ES-I3 (cell line): ENCODE measurements at regions not wholly inside any gene's neighbourhood (a gene's known extent, or its start where the extent isn't known, plus 50 kb on each side); places are given as distances from the start of the nearest gene placed in this dataset.

Source experiments
- H3K36me3 ChIP-seq: 2 replicates; pipeline ENCODE4 v1.6.1; 2013; ENCODE audit warnings: mild to moderate bottlenecking, low read length, control low read depth, moderate library complexity; ENCODE audit not compliant: insufficient read depth
- H3K4me1 ChIP-seq: 2 replicates; pipeline ENCODE4 v1.6.1; 2013; ENCODE audit warnings: mild to moderate bottlenecking, control low read depth, low read length; ENCODE audit not compliant: insufficient read depth
- H3K9ac ChIP-seq: 2 replicates; pipeline ENCODE4 v1.6.1; 2013; ENCODE audit warnings: low read depth, mild to moderate bottlenecking, low read length, moderate library complexity
- H3K9me3 ChIP-seq: 2 replicates; pipeline ENCODE4 v1.6.1; 2013; ENCODE audit warnings: mild to moderate bottlenecking, low read length, moderate library complexity; ENCODE audit not compliant: control insufficient read depth, insufficient read depth

- Histone ChIP-seq H3K9me3 (no peaks in the 10 kb centered on the region), H3K9ac (no peak overlapping the region), H3K4me1 (no peaks in the 10 kb centered on the region), H3K36me3 (no peaks in the 10 kb centered on the region)
These were observed 217.0 kb upstream of the DKK2 start for GRCh38 chr4:107253090-107253489.

DNA sequence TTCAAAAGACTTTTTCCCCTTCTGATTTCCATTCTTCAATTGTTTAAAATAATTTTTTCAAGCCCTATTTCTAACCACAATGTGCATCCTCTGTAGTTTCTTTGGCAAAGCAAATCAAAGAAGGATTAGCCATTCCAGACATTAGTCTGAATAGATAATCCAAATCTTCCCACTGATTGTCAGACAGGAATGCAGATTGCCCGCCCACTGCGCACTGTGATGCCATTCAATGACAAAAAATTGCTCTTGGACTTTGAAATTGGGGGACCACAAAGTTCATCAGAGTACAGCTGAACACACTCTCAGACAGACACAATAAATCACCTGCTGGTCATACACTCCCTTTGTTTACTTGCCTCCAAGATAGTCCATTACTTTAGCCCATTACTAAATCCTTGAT is 216.5 kb upstream of the DKK2 start:
- no peaks in the 10 kb centered on the region for H3K36me3 ChIP-seq
- H3K4me1 ChIP-seq = no peaks in the 10 kb centered on the region

DNA sequence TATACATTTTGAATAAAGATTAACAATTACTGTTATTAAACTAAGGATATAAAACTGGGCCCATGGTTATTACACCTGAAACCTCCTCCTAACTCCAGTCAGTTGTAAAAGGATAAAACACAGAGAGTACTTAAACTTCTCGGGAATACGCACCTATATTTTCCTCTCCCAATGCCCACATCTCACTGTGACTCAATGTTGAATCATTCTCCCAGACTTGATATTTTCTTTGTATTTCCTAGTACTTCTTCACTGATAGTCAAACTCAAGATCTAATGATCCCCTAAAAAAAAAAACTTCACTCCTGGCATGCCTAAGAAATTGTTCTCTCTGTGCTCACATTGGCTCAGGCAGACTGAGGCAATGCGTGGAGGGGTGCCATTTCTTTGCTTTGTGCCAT is 212.5 kb upstream of the DKK2 start:
- Histone ChIP-seq H3K36me3 (no peaks in the 10 kb centered on the region), H3K4me1 (no peaks in the 10 kb centered on the region), H3K9me3 (no peaks in the 10 kb centered on the region), H3K9ac (no peak overlapping the region)

More for the DNA sequence above, 216.5 kb upstream of the DKK2 start:
- Histone ChIP-seq H3K9ac (no peak overlapping the region), H3K9me3 (no peaks in the 10 kb centered on the region)

- Histone ChIP-seq H3K9me3 (no peaks in the 10 kb centered on the region), H3K36me3 (no peaks in the 10 kb centered on the region), H3K4me1 (no peaks in the 10 kb centered on the region), H3K9ac (no peak overlapping the region)
These were observed 211.6 kb upstream of the DKK2 start for GRCh38 chr4:107247738-107248137.

GRCh38 chr4:107246761-107247160 is 210.6 kb upstream of the DKK2 start:
- H3K9me3 ChIP-seq = no peaks in the 10 kb centered on the region
- H3K36me3 ChIP-seq = no peaks in the 10 kb centered on the region
- no peaks in the 10 kb centered on the region for H3K4me1 ChIP-seq
- no peak overlapping the region for H3K9ac ChIP-seq

DNA sequence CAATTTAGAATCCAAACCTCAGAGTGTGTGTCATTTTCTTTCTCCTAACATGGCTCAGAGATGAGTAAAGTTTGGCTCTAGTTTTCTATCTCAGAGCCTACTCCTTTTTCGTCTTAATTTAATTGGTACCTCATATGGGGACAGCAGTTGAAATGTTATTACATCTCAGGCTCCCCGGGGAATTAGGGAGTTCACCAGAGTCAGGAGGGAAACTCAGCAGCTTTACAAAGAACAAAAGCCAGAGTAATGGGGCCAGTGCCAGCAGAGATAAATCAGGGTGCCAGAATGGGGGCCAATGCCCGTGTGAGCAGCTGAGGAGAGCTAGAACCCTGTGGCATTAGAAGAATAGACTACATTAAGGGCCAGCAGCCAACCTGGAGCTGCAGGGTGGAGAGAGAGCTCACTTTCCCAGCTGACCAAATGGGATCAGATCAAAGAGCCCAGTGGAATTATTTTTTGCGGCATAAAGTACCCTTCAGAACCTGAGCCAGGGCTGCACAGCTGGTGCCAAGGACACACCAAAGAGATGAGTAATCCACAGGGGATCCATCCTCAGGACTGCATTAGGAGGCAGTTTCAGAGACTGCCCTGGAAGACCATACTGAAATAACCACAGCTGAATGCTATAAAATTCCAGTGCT is 207.1 kb upstream of the DKK2 start:
- Histone ChIP-seq H3K4me1 (no peaks in the 10 kb centered on the region), H3K36me3 (no peaks in the 10 kb centered on the region), H3K9ac (no peak overlapping the region), H3K9me3 (no peaks in the 10 kb centered on the region)

- no peaks in the 10 kb centered on the region for H3K4me1 ChIP-seq
These were observed 184.9 kb upstream of the DKK2 start for GRCh38 chr4:107220976-107221375.

DNA sequence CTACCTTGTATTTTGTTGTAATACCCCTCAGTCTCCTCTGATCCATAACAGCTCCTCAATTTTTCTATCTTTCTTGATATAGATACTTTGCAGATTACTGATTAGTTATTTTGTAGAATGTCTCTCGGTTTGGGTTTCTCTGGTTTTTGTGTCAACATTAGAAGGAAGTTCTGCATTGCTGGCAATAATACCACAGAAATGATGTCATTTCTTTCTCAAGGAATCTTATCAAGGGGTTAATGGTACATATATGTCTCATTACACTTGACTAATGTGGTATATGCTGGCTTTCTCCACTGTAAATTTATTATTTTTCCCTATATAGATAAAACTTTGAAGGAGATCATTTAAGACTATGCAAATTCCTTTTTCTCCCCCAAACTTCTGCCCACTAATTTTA is 183.6 kb upstream of the DKK2 start:
- H3K9me3 ChIP-seq = no peaks in the 10 kb centered on the region
- H3K4me1 ChIP-seq = no peaks in the 10 kb centered on the region
- no peaks in the 10 kb centered on the region for H3K36me3 ChIP-seq
- no peak overlapping the region for H3K9ac ChIP-seq

More at GRCh38 chr4:107220976-107221375, 184.9 kb upstream of the DKK2 start:
- H3K9ac ChIP-seq = no peak overlapping the region
- H3K36me3 ChIP-seq = no peaks in the 10 kb centered on the region
- H3K9me3 ChIP-seq = no peaks in the 10 kb centered on the region

GRCh38 chr4:107216379-107216778 is 180.3 kb upstream of the DKK2 start:
- Histone ChIP-seq H3K9me3 (no peaks in the 10 kb centered on the region), H3K36me3 (no peaks in the 10 kb centered on the region), H3K4me1 (peaks cover under 1% of the 10 kb centered on the region; the same call in 1 of the 2 replicates), H3K9ac (no peak overlapping the region)

GRCh38 chr4:107215222-107215621 is 179.1 kb upstream of the DKK2 start:
- Histone ChIP-seq H3K9me3 (no peaks in the 10 kb centered on the region), H3K36me3 (no peaks in the 10 kb centered on the region), H3K9ac (no peak overlapping the region), H3K4me1 (peaks cover 10% of the 10 kb centered on the region; the same call in 1 of the 2 replicates)

- peaks cover 10% of the 10 kb centered on the region; the same call in 1 of the 2 replicates for H3K4me1 ChIP-seq
- H3K36me3 ChIP-seq = no peaks in the 10 kb centered on the region
- no peaks in the 10 kb centered on the region for H3K9me3 ChIP-seq
- H3K9ac ChIP-seq = no peak overlapping the region
These were observed 177.8 kb upstream of the DKK2 start for GRCh38 chr4:107213880-107214279.

DNA sequence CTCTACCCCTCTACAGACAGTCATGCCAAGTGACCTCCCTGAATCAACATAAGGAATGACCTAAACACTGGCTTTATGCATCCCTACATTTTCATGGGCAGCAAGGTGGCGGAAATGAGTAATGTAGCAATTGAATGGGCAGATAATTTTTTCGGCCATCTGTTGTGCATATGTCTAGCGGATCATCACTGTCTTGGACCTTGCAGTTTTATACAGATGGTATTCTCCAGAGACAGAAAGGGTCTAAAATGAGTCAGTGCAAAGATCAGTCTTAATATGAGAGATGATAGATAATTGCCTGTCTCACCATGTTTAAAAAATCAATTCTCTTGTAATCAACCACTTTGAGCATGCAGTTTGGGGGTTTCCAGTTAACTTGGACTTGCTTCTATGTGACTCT is 177.3 kb upstream of the DKK2 start:
- Histone ChIP-seq H3K9me3 (no peaks in the 10 kb centered on the region), H3K4me1 (peaks cover 10% of the 10 kb centered on the region; the same call in 1 of the 2 replicates), H3K9ac (no peak overlapping the region), H3K36me3 (no peaks in the 10 kb centered on the region)

GRCh38 chr4:107212565-107212964 is 176.5 kb upstream of the DKK2 start:
- H3K9me3 ChIP-seq = no peaks in the 10 kb centered on the region
- H3K9ac ChIP-seq = no peak overlapping the region
- no peaks in the 10 kb centered on the region for H3K36me3 ChIP-seq
- H3K4me1 ChIP-seq = peaks cover 10% of the 10 kb centered on the region; the same call in 1 of the 2 replicates

GRCh38 chr4:107210450-107211239 is 174.5 kb upstream of the DKK2 start:
- Histone ChIP-seq H3K4me1 (peaks cover 10% of the 10 kb centered on the region; the same call in 1 of the 2 replicates), H3K9me3 (no peaks in the 10 kb centered on the region), H3K36me3 (no peaks in the 10 kb centered on the region), H3K9ac (no peak overlapping the region)

- Histone ChIP-seq H3K9me3 (no peaks in the 10 kb centered on the region), H3K36me3 (no peaks in the 10 kb centered on the region), H3K4me1 (no peaks in the 10 kb centered on the region), H3K9ac (no peak overlapping the region)
These were observed 167.6 kb upstream of the DKK2 start for GRCh38 chr4:107203733-107204132.
